ENCODE measurements at regions not wholly inside any gene's neighbourhood (a gene's known extent, or its start where the extent isn't known, plus 50 kb on each side); places are given as distances from the start of the nearest gene placed in this dataset.
"Not testable (repeated sequence)": the region's sequence is repeated elsewhere in the genome, so short reads cannot be mapped to it uniquely, and the experiment has no call there.

DNA sequence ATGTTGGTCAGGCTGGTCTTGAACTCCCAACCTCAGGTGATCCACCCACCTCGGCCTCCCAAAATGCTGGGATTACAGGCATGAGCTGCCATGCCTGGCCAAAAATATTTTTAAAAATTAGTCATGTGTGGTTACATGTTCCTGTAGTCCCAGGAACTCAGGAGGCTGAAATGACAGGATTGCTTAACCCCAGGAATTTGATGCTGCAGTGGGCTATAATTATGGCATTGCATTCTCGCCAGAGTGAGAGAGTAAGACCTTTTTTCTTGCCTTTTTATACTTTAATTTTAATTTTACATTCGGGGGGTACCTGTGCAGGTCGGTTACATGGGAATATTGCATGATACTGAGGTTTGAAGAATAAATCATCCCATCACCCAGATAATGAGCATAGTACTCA, 86.6 kb upstream of the ZNF92 start:
- Mint-ChIP-seq H3K4me3 (no peak overlapping the region), H3K27ac (no peak overlapping the region), H3K9me3 (ENCODE audit: insufficient read depth) (no peaks in the 10 kb centered on the region), H3K4me1 (peaks cover 1% of the 10 kb centered on the region), H3K27me3 (peaks cover 1% of the 10 kb centered on the region)
- no peak for TF ChIP-seq EZH2 (IDR thresholded peaks at IDR 0.05; ENCODE audit: borderline replicate concordance, insufficient read depth, low read depth, low read length, poor library complexity, severe bottlenecking)
- TF ChIP-seq, protein P1, sequence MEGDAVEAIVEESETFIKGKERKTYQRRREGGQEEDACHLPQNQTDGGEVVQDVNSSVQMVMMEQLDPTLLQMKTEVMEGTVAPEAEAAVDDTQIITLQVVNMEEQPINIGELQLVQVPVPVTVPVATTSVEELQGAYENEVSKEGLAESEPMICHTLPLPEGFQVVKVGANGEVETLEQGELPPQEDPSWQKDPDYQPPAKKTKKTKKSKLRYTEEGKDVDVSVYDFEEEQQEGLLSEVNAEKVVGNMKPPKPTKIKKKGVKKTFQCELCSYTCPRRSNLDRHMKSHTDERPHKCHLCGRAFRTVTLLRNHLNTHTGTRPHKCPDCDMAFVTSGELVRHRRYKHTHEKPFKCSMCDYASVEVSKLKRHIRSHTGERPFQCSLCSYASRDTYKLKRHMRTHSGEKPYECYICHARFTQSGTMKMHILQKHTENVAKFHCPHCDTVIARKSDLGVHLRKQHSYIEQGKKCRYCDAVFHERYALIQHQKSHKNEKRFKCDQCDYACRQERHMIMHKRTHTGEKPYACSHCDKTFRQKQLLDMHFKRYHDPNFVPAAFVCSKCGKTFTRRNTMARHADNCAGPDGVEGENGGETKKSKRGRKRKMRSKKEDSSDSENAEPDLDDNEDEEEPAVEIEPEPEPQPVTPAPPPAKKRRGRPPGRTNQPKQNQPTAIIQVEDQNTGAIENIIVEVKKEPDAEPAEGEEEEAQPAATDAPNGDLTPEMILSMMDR (IDR thresholded peaks at IDR 0.05): no peak
- no peak overlapping the region for H3K27ac ChIP-seq (ENCODE audit: low read length in 2 of 2)
- ChIA-PET POLR2A (no interaction called here), CTCF (no interaction called here)
- no peaks in the 10 kb centered on the region for H3K36me3 ChIP-seq (replicated peaks in 1 of 2; ENCODE audit: control extremely low read depth in 1 of 2, control insufficient read depth in 1 of 2, extremely low read depth in 1 of 2, insufficient read depth in 2 of 2, low read length in 1 of 2)
- no peaks in the 10 kb centered on the region for H3K79me2 ChIP-seq (ENCODE audit: control insufficient read depth, insufficient read depth, low read length)
- ATAC-seq (ENCODE audit: low read depth): no peak
- no peak overlapping the region for H3K9ac ChIP-seq (ENCODE audit: low read length)
- H3K4me2 ChIP-seq (replicated peaks; ENCODE audit: low read depth, low read length, poor library complexity, severe bottlenecking): no peak overlapping the region
- H2AFZ ChIP-seq (ENCODE audit: insufficient read depth, low read depth, low read length, poor library complexity, severe bottlenecking): no peak overlapping the region
- no CpG with 5 or more reads among the region's 4 CpGs for WGBS (ENCODE audit: insufficient coverage)
- intact Hi-C loops (cut with micrococcal nuclease): no loop called here
- H3K27me3 ChIP-seq (replicated peaks in 1 of 4; ENCODE audit: control extremely low read depth in 1 of 4, control insufficient read depth in 3 of 4, insufficient read depth in 4 of 4, low read length in 3 of 4): no peaks in the 10 kb centered on the region
- no peaks in the 10 kb centered on the region for H3K9me3 ChIP-seq (ENCODE audit: control extremely low read depth in 1 of 3, control insufficient read depth in 2 of 3, insufficient read depth in 1 of 3, low read length in 2 of 3)
- H4K20me1 ChIP-seq (ENCODE audit: control insufficient read depth, insufficient read depth, low read length, poor library complexity, severe bottlenecking): no peaks in the 10 kb centered on the region
- no peak for DNase-seq
- no peak overlapping the region for H3K4me3 ChIP-seq (ENCODE audit: control extremely low read depth in 1 of 5, extremely low read depth in 1 of 5, insufficient read depth in 1 of 5, low read depth in 2 of 5, low read length in 4 of 5)
- no peaks in the 10 kb centered on the region for H3K4me1 ChIP-seq (ENCODE audit: control insufficient read depth in 2 of 2, insufficient read depth in 2 of 2, low read length in 2 of 2)

GRCh38 chr7:65285906-65286864, 87.5 kb upstream of the ZNF92 start:
- intact Hi-C loops (cut with micrococcal nuclease): no loop called here
- H3K27me3 ChIP-seq (replicated peaks in 1 of 4; ENCODE audit: control extremely low read depth in 1 of 4, control insufficient read depth in 3 of 4, insufficient read depth in 4 of 4, low read length in 3 of 4): no peaks in the 10 kb centered on the region
- H3K27ac ChIP-seq (ENCODE audit: low read length in 2 of 2): no peak overlapping the region
- no peaks in the 10 kb centered on the region for H4K20me1 ChIP-seq (ENCODE audit: control insufficient read depth, insufficient read depth, low read length, poor library complexity, severe bottlenecking)
- H3K4me1 ChIP-seq (ENCODE audit: control insufficient read depth in 2 of 2, insufficient read depth in 2 of 2, low read length in 2 of 2): no peaks in the 10 kb centered on the region
- no peak overlapping the region for H3K4me3 ChIP-seq (ENCODE audit: control extremely low read depth in 1 of 5, extremely low read depth in 1 of 5, insufficient read depth in 1 of 5, low read depth in 2 of 5, low read length in 4 of 5)
- WGBS (ENCODE audit: insufficient coverage): no CpG with 5 or more reads among the region's 3 CpGs
- H3K79me2 ChIP-seq (ENCODE audit: control insufficient read depth, insufficient read depth, low read length): no peaks in the 10 kb centered on the region
- no peak for TF ChIP-seq EZH2 (IDR thresholded peaks at IDR 0.05; ENCODE audit: borderline replicate concordance, insufficient read depth, low read depth, low read length, poor library complexity, severe bottlenecking)
- Mint-ChIP-seq H3K4me3 (no peak overlapping the region), H3K27me3 (peaks cover 10% of the 10 kb centered on the region), H3K9me3 (ENCODE audit: insufficient read depth) (no peaks in the 10 kb centered on the region), H3K27ac (peak overlapping the region; percentile 43), H3K4me1 (peaks cover 1% of the 10 kb centered on the region)
- no peak overlapping the region for H3K9ac ChIP-seq (ENCODE audit: low read length)
- H3K4me2 ChIP-seq (replicated peaks; ENCODE audit: low read depth, low read length, poor library complexity, severe bottlenecking): no peak overlapping the region
- CTCF ChIA-PET: interaction anchor here (1.2 kb wide), 1 partner anchor 22 kb away, joined by 3 read pairs; no protein-coding TSS in a partner anchor
- no peaks in the 10 kb centered on the region for H3K36me3 ChIP-seq (replicated peaks in 1 of 2; ENCODE audit: control extremely low read depth in 1 of 2, control insufficient read depth in 1 of 2, extremely low read depth in 1 of 2, insufficient read depth in 2 of 2, low read length in 1 of 2)
- no peak for ATAC-seq (ENCODE audit: low read depth)
- POLR2A ChIA-PET: no interaction called here
- no peak overlapping the region for H2AFZ ChIP-seq (ENCODE audit: insufficient read depth, low read depth, low read length, poor library complexity, severe bottlenecking)
- no peaks in the 10 kb centered on the region for H3K9me3 ChIP-seq (ENCODE audit: control extremely low read depth in 1 of 3, control insufficient read depth in 2 of 3, insufficient read depth in 1 of 3, low read length in 2 of 3)
- no peak for DNase-seq

- POLR2A ChIA-PET; H3K4me2 ChIP-seq (replicated peaks; ENCODE audit: low read depth, low read length, poor library complexity, severe bottlenecking); H3K79me2 ChIP-seq (ENCODE audit: control insufficient read depth, insufficient read depth, low read length); H4K20me1 ChIP-seq (ENCODE audit: control insufficient read depth, insufficient read depth, low read length, poor library complexity, severe bottlenecking); H3K4me1 ChIP-seq (ENCODE audit: control insufficient read depth in 2 of 2, insufficient read depth in 2 of 2, low read length in 2 of 2); H3K4me1 Mint-ChIP-seq; H3K9ac ChIP-seq (ENCODE audit: low read length); H3K9me3 ChIP-seq (ENCODE audit: control extremely low read depth in 1 of 3, control insufficient read depth in 2 of 3, insufficient read depth in 1 of 3, low read length in 2 of 3); H3K4me3 Mint-ChIP-seq; DNase-seq; intact Hi-C loops (cut with micrococcal nuclease); H3K36me3 ChIP-seq (replicated peaks in 1 of 2; ENCODE audit: control extremely low read depth in 1 of 2, control insufficient read depth in 1 of 2, extremely low read depth in 1 of 2, insufficient read depth in 2 of 2, low read length in 1 of 2); H3K27ac ChIP-seq (ENCODE audit: low read length in 2 of 2); H2AFZ ChIP-seq (ENCODE audit: insufficient read depth, low read depth, low read length, poor library complexity, severe bottlenecking); H3K27me3 ChIP-seq (replicated peaks in 1 of 4; ENCODE audit: control extremely low read depth in 1 of 4, control insufficient read depth in 3 of 4, insufficient read depth in 4 of 4, low read length in 3 of 4); ATAC-seq (ENCODE audit: low read depth); H3K9me3 Mint-ChIP-seq (ENCODE audit: insufficient read depth); H3K4me3 ChIP-seq (ENCODE audit: control extremely low read depth in 1 of 5, extremely low read depth in 1 of 5, insufficient read depth in 1 of 5, low read depth in 2 of 5, low read length in 4 of 5): not testable (repeated sequence)
- CTCF ChIA-PET: interaction anchor here (1.1 kb wide), 1 partner anchor 23 kb away, joined by 3 read pairs; no protein-coding TSS in a partner anchor
- H3K27ac Mint-ChIP-seq: peak overlapping the region; percentile 1
- WGBS (ENCODE audit: insufficient coverage): no CpG with 5 or more reads among the region's 2 CpGs
- peaks cover 14% of the 10 kb centered on the region for H3K27me3 Mint-ChIP-seq
These were observed 88.4 kb upstream of the ZNF92 start for GRCh38 chr7:65285241-65285640.

Measured in B cell (primary cell).